K562 (cell line): ENCODE measurements at regions not wholly inside any gene's neighbourhood (a gene's known extent, or its start where the extent isn't known, plus 50 kb on each side); places are given as distances from the start of the nearest gene placed in this dataset.

Experiments used
- ATAC-seq: fragments of 200-7000 bp; cut with Tn5 transposase; 3 replicates; pipeline ENCODE4 v1.9.1; 2020; ENCODE audit warnings: moderate library complexity
- BruUV-seq: library from RNA; stranded (reverse); fragments of 400-500 nt; replicated peaks from 2 replicates; lab custom pipeline; 2021; lab: Mats Ljungman, UMichigan
- CTCF ChIA-PET: fragments of 300-600 bp; formaldehyde crosslinking; extraction: SDS; loops from one replicate; lab custom pipeline; 2021; ENCODE audit warnings: low intra/inter-chr PET ratio; lab: Yijun Ruan, JAX
- POLR2A ChIA-PET: fragments of 300-600, 350-650 bp; sonication (Branson Sonifier 250); formaldehyde crosslinking; extraction: SDS; loops from one replicate; lab custom pipeline; 2021; ENCODE audit warnings: antibody characterized with exemption, inconsistent platforms; lab: Yijun Ruan, JAX
- DNase-seq, 4 experiments: peaks; one replicate each; pipeline versions ENCODE4 v3.0.0 to v3.0.0-alpha.2; 2011 to 2018; ENCODE audit warnings: low spot score in 3 of 4, mixed read lengths in 3 of 4; ENCODE audit errors: extremely low read depth in 1 of 4
- FAIRE-seq: peaks from 2 replicates; lab custom pipeline; 2011; peaks lifted over from hg19 to GRCh38; lab: Jason Lieb, UNC
- H2AFZ ChIP-seq: 2 replicates; pipeline ENCODE4 v1.6.0; 2011; ENCODE audit warnings: low read depth, low read length, control low read depth, inconsistent platforms
- H3K27ac ChIP-seq: fragments of 200-600 bp; 3 replicates; pipeline ENCODE4 v1.8.0; 2011; ENCODE audit warnings: low read depth, mild to moderate bottlenecking, control low read depth, inconsistent platforms, low read length, moderate library complexity, mixed read lengths; ENCODE audit errors: extremely low read depth
- H3K27me3 ChIP-seq, 2 experiments: fragments of 300-600 bp in 1 of 2; 2 replicates in 1 of 2; 3 replicates in 1 of 2; pipeline versions ENCODE4 v1.6.0 to v1.8.0; 2011; ENCODE audit warnings: inconsistent platforms in 2 of 2, low read length in 2 of 2, mild to moderate bottlenecking in 1 of 2, mixed read lengths in 1 of 2, moderate library complexity in 1 of 2; ENCODE audit not compliant: control insufficient read depth in 2 of 2, insufficient read depth in 2 of 2
- H3K36me3 ChIP-seq: fragments of 300-600 bp; 3 replicates; pipeline ENCODE4 v1.8.0; 2011; ENCODE audit warnings: mild to moderate bottlenecking, low read length, inconsistent platforms; ENCODE audit not compliant: control insufficient read depth, insufficient read depth
- H3K4me1 ChIP-seq, 2 experiments: fragments of 200-600 bp in 1 of 2; replicated peaks in 1 of 2; 2 replicates in 1 of 2; 3 replicates in 1 of 2; pipeline versions ENCODE4 v1.5.1 to v1.8.0; 2011; ENCODE audit warnings: inconsistent platforms in 2 of 2, low read length in 2 of 2, mild to moderate bottlenecking in 1 of 2, mixed read lengths in 1 of 2, moderate library complexity in 1 of 2; ENCODE audit not compliant: control insufficient read depth in 2 of 2, insufficient read depth in 2 of 2
- H3K4me2 ChIP-seq: 2 replicates; pipeline ENCODE4 v1.6.1; 2011; ENCODE audit warnings: low read length, control low read depth, inconsistent platforms, mixed read lengths; ENCODE audit not compliant: insufficient read depth
- H3K4me3 ChIP-seq: fragments of 200-600 bp; sonication (generic), shearing (Covaris generic); 2 replicates; pipeline ENCODE4 v1.5.1; 2016; ENCODE audit warnings: control low read depth, inconsistent platforms
- H3K79me2 ChIP-seq: fragments of 200-600 bp; 3 replicates; pipeline ENCODE4 v1.8.0; 2011; ENCODE audit warnings: low read length, inconsistent platforms; ENCODE audit not compliant: control insufficient read depth, insufficient read depth
- H3K9ac ChIP-seq, 2 experiments: 2 replicates each; pipeline versions ENCODE4 v1.6.0 to v1.6.1; 2011; ENCODE audit warnings: low read depth in 2 of 2, low read length in 2 of 2, control low read depth in 1 of 2, inconsistent platforms in 1 of 2, mild to moderate bottlenecking in 1 of 2, mixed read lengths in 1 of 2; ENCODE audit not compliant: insufficient read depth in 1 of 2
- H3K9me1 ChIP-seq: one replicate; pipeline ENCODE4 v1.6.0; 2011; ENCODE audit warnings: inconsistent platforms, mild to moderate bottlenecking, low read length, moderate library complexity; ENCODE audit not compliant: control insufficient read depth, insufficient read depth
- H3K9me3 ChIP-seq: replicated peaks from 2 replicates; pipeline ENCODE4 v1.5.1; 2011; ENCODE audit warnings: low read depth, low read length, inconsistent platforms; ENCODE audit not compliant: control insufficient read depth, insufficient read depth
- H4K20me1 ChIP-seq: replicated peaks from 2 replicates; pipeline ENCODE4 v1.6.1; 2011; ENCODE audit warnings: low read length, inconsistent platforms, mixed read lengths; ENCODE audit not compliant: control insufficient read depth, insufficient read depth
- NFE2 ChIP-seq: IDR thresholded peaks from 2 replicates; pipeline ENCODE4 v1.6.1; 2014; ENCODE audit warnings: antibody characterized with exemption, low read depth
- PHB ChIP-seq: fragments of 250-450 bp; sonication (Bioruptor Pico); IDR thresholded peaks from 2 replicates; pipeline ENCODE4 v1.5.0; 2021
- RBM25 ChIP-seq: fragments of 200-400 bp; formaldehyde crosslinking; IDR thresholded peaks from 2 replicates; pipeline ENCODE4 v1.6.1; 2018; ENCODE audit warnings: low read length, low read depth, moderate library complexity; ENCODE audit not compliant: severe bottlenecking
- WGBS: fragments of 100-300 bp; shearing (Covaris generic); methylation state at CpG from one replicate; pipeline ENCODE4 v1.1.6; 2016; ENCODE audit warnings: low coverage, mixed read lengths; ENCODE audit not compliant: insufficient coverage; ENCODE audit errors: missing lambda C conversion rate; 5-methylcytosine and 5-hydroxymethylcytosine counted together
- in situ Hi-C: fragments of 300-500 bp; cut with MboI; formaldehyde crosslinking; loops from 4 replicates; pipeline ENCODE4 v1.15.0; 2018; ENCODE audit warnings: inconsistent platforms, mixed read lengths
- intact Hi-C: fragments of 100-400 bp; cut with micrococcal nuclease; formaldehyde crosslinking; loops from 2 replicates; pipeline ENCODE4 v1.14.2; 2022

- Histone ChIP-seq H3K27me3 (no peaks in the 10 kb centered on the region; a peak in 1 of 5 replicates), H3K4me2 (no peak overlapping the region), H3K36me3 (no peaks in the 10 kb centered on the region), H3K9ac (no peak overlapping the region), H3K9me3 (no peaks in the 10 kb centered on the region), H3K27ac (no peak overlapping the region), H3K79me2 (no peaks in the 10 kb centered on the region)
- FAIRE-seq = no peak
- WGBS = 3% methylated on average over 4 of the region's 4 CpGs
- peak; percentile 86 for TF ChIP-seq RBM25
- no peak for TF ChIP-seq NFE2
- TF ChIP-seq, all 486 proteins: peak for 1
- Histone ChIP-seq H4K20me1 (no peaks in the 10 kb centered on the region), H3K4me3 (no peak overlapping the region), H2AFZ (no peak overlapping the region), H3K4me1 (no peaks in the 10 kb centered on the region), H3K9me1 (no peaks in the 10 kb centered on the region)
- ATAC-seq (no peak), DNase-seq (no peak)
- POLR2A ChIA-PET = no interaction called here
- in situ Hi-C loops (no loop called here), intact Hi-C loops (no loop called here)
- no TSS peak for BruUV-seq
- CTCF ChIA-PET = no interaction called here
These were observed 526.6 kb downstream of the MN1 start for GRCh38 chr22:27274770-27275449.

GRCh38 chr22:27278946-27279345 is 522.6 kb downstream of the MN1 start:
- intact Hi-C loops (no loop called here), in situ Hi-C loops (no loop called here)
- no peak overlapping the region for H3K27ac ChIP-seq
- FAIRE-seq = no peak
- POLR2A ChIA-PET = no interaction called here
- no peaks in the 10 kb centered on the region for H3K9me1 ChIP-seq
- H3K79me2 ChIP-seq = no peaks in the 10 kb centered on the region
- no peak overlapping the region for H3K9ac ChIP-seq
- no peak overlapping the region for H3K4me3 ChIP-seq
- CTCF ChIA-PET = no interaction called here
- H3K4me1 ChIP-seq = no peaks in the 10 kb centered on the region
- H2AFZ ChIP-seq = no peak overlapping the region
- no peaks in the 10 kb centered on the region for H4K20me1 ChIP-seq
- TF ChIP-seq PHB (CRISPR knock-in tag) = no peak
- DNase-seq = no peak
- no peaks in the 10 kb centered on the region for H3K9me3 ChIP-seq
- H3K36me3 ChIP-seq = no peaks in the 10 kb centered on the region
- H3K27me3 ChIP-seq = no peaks in the 10 kb centered on the region
- no TSS peak for BruUV-seq
- ATAC-seq = no peak
- H3K4me2 ChIP-seq = no peak overlapping the region
- whole genome bisulfite sequencing = 0% methylated on average over 2 of the region's 2 CpGs
